ENCODE measurements at regions not wholly inside any gene's neighbourhood (a gene's known extent, or its start where the extent isn't known, plus 50 kb on each side); places are given as distances from the start of the nearest gene placed in this dataset.
"Not testable (repeated sequence)": the region's sequence is repeated elsewhere in the genome, so short reads cannot be mapped to it uniquely, and the experiment has no call there.

DNA sequence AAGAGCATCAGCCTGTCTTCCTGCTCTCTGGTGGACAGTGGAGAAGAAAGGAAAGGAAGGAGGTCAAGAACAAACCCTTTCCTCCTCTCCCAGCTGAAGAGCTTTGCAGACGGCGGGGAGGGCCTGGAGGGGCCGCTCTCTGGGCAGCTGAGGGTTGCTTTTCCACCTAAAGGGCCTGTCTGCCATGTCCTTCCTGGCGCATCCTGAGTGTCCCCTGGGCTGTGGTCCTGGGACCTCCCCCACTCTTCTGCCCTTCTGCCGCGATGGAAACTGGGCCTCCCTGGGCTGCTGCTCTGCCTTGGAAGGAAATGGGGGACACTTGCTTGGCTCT is 107.0 kb downstream of the ETS2 start:
- DNase-seq: no peak

DNA sequence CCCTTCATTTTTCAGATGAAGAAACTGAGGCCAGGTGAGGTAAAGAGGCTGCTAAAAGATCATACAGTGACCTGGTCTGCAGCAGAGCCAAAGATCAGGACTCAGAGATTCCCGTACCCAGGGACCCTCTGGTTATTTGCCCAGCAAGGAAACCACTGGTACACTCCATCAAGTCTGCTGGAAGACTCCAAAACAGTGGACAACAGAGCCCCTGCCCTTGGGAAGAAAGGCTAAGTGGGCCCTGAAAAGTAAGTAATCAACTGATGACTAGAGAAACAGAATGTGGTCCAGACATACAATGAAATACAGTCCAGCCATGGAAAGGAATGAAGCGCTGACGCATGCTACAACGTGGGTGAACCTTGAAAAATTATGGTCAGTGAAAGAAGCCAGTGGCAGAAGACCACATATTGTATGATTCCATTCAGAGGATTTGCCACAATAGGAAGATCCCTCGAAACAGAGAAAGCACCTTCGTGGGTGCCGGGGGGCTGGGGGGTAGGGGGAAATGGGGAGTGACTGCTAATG is 106.4 kb downstream of the ETS2 start:
- DNase-seq: no peak

DNA sequence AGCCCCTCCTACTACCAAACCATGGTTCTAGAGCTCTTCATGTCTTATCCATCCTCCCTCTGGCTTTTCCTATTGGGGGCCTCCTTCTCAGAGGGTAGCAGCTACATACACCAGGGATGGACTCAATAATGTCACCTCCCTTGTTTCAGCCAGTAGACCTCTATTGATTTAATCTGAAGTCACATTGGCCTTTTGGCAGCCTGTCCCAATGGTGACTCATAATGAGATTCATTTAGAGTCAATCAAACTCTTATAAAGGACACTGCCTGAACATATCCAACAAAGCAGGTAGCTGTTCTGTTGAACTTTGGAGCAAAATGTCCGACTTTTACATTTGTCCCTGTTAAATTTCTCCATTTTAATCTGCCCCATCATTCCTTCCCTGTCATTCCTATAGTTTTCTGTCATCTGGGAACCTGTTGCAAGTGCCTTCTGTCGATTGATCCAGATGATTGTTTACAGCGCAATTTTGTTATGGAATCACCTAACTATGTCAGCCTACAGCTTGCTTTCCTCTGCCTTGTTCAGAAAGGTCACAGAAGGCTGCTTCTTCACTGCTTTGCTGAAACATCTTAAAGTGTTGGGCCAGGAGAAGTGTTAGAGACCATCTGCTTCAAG is 105.9 kb downstream of the ETS2 start:
- no peak for DNase-seq

DNA sequence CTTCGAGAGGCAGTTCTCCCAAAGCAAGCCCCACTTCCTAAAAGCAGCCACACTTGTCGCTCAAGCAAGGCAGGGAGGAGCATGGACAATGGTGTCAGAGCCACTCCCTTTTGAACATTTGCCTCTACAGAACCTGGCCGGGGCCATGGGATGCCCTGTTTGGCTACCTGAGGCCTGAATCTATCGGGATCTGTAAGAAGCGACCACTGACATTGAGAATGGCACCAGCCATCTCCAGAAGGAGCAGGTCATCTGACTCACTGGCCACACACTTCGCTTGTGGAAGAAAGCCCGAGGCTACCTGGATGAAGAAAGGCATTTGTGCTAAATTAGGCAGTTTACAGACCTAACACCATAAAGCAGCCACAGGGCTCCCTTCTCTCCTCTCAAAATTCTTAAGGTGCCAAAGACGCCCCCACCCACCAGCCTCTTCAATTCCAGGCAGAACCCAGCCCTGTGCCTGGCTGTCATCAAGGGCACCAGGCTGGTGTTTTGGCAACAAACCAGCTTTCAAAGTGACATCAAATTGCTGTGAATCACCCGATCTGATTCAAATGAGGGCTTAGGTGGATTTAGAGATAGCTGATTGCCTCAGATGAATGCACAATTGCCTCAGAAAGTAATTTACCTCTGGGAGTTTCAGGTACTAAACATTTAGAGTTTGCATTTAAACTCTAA is 104.8 kb downstream of the ETS2 start:
- DNase-seq: no peak

DNA sequence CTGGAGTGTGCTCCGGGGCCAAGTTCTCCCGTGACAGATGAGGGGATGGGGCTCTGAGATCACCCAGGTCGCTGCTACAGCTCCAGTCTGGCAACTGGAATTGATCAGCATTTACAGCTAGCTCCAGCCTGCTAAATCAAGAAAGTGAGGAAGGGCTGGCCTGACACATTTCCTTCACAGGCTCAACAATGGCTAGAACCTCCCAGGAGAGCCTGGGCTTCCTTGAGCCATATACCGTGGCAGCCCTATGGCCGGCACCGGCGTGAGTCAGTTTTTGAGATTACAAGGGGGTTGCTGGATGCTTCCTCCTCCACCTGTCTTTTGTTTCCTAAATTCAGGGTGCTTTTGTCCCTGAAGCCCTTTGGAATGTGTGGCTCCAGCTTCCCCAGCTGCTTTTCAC is 104.2 kb downstream of the ETS2 start:
- DNase-seq: no peak

DNA sequence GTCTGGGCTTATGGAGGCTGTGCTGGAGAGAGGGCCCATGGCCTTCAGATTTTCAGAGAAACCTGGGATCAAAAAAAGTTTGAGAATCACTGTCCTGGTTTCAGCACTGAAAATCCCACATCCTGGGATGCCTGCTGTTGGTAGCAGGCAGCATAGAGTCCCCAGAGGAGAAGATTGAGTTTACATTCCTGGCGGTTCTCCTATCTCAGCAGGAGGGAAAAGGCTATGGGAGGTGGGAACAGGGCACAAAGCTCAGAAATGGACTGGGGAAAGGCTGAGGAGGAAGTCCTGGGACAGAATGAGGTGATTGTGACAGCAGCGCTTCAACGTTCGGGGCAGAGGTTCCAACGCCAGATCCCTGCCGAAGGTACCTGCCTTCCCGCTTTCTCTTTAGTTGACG is 103.4 kb downstream of the ETS2 start:
- no peak for DNase-seq

DNA sequence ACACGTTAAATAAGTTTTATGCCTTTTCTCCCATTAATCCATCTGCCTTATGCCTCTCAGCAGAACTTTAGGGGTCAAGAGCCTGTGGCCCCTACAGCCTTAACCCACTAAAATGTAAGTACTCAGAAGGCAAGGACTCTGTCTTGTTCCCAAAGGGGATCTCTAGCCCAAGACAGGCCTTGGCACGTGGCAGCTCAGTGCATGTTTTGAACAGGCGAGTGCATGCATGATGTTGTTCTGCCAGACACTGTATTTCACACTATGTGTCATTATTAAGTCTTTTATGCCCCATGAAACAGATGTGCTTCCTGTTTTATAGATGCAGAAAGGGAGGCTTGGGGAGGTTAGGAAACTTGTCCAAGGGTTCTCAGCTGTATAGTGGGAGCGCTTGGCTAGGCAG is 102.8 kb downstream of the ETS2 start:
- no peak for DNase-seq

DNA sequence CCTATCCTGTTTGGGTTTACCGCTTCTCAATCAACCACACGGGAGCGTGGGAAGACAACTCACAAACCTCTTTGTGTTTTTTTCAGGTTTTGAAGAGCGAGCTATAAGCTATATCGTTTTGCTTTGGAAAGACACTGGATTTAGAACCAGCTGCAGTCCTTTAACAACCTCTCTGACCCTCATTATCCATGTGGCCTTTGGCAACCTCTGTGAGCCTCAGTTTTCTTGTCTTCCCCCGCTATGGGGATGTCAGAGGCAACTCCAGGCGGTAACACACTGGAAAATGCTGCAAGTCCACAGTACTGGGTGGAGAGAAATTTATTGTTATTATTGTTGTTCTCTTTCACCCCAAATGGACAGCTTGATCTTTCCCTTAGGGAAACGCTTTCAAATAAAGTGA is 100.0 kb downstream of the ETS2 start:
- DNase-seq: no peak

DNA sequence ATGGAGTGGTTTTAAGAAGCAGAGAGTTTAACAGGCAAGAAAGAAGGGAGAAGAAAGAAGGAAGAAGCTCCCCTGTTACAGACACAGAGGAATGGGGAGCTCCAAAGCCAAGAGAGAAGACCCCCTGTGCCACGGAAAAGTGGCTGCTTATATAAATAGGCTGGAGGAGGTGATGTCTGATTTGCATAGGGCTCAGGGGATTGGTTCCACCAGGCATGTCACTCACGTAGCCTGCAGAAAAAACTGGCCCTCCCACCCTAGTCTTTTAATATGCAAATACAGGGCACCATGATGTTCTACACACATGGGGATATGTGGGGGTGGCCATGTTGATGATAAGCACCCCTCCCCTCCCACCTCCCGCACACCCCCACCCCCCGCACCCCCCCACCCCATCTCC is 99.6 kb downstream of the ETS2 start:
- DNase-seq: no peak

DNA sequence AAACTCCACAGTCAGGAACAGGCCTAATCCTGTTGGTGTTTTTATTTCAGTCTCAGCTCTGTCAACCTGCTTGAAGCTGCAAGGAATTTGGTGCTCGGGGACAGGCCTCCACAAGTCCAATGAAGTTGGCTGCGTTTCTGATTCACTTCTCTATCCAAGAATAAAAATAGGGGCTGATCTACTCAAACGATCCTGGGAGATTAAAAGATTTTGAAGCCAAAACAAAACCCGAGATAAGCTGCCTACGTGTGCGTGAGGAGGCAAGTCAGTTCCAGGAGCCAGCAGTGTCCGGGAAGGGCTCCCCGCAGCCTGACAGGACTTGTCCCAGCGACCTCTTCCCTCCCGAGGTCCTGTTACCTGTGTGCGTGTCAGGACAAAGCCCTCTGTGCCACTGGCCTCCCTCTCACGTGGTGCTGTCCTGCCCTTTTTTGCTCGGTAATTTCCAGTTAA is 98.0 kb downstream of the ETS2 start:
- DNase-seq: no peak

DNA sequence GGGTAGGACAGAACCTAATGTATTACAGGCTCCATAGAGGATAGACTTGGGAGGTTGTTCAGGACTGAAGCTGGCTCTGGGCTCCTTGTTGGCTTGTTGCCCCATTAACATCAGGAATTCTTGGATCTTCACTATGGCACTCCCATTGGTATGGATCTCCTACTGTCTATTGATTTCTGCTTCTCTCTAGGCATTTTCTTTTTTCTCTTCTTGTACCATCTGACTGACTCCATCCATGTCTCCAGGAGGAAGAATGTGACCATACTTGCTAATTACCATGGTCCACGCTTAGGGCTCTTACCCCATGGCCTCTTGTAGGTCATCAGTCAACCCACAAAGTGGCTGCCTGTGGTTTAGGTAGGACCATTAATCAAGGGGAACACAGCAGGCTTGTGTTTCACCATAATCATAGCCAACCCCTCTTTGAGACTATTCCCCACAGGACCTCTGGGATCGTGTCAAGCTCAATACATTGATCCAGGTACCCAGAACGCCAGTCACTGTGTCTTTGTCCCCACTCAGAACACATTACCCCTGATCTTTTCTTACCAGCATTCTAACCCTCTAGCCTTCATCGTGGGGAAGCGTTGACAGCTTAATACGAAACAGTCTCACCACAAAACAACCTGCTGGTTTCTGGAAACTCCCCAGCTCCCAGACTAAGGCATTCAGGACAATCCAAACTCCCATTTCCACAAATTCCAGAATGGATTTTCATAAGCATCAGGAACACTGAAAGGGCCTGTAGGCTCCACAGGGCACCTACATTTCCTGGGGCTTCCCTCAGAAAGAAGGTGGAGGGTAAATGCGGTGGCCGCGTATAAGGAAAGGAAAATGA is 97.1 kb downstream of the ETS2 start:
- DNase-seq: no peak

DNA sequence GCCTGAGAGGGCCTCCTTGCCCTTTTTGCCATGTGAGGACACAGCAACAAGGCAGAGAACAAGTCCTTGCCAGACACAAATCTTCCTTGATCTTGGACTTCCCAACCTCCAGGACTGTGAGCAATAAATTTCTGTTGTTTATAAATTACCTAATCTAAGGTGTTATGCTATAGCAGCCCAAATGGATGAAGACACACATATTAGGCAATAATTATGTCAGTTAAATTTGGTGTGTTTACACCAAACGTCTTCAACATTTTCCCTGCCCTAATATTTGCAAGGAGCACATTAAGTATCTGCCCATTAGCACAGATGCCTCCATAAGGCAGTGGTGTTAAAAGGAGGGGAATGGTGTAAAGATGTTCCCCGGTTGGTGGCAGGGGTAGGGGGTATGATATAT is 94.8 kb downstream of the ETS2 start:
- DNase-seq: no peak

DNA sequence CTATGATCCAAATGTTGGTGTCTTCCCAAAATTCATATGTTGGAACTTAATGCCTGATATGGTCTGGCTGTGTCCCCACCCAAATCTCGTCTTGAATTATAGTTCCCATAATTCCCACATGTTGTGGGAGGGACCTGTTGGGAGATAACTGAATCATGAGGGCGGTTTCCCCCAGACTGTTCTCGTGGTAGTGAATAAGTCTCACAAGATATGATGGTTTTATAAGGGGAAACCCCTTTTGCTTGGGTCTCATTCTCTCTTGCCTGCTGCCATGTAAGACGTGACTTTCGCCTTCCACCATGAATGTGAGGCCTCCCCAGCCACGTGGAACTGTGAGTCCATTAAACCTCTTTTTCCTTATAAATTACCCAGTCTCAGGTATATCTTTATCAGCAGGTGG is 94.3 kb downstream of the ETS2 start:
- not testable (repeated sequence) for DNase-seq

DNA sequence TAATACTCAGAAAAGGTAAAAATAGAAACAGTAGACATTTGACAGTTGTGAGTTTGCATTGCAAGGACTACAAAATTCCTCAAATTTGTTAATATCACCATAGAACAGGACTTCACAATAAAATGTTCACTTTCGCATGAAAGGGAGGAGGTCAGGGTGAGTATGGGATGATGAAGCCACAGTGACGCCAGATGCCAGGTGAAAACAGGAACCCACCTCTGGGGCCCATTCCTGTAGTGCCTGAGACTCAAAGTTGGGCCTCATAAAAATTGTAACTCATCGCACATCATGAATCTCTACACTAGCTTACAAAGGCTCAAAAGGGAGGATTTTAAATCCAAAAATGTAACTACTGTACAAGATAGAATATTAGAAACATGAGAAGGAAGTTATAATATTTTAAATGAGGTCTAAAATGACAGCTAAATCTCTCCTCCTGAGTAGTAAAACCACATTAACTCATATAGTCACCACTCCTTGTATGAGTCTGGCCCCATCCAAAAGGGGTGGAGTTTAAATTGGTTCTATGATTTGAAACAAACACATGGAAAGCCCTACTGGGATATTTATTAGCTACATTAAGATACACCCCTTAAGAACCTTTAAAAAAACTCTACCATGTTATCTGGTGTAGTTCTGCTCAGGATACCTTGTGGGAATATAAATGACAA is 93.7 kb downstream of the ETS2 start:
- DNase-seq: no peak

DNA sequence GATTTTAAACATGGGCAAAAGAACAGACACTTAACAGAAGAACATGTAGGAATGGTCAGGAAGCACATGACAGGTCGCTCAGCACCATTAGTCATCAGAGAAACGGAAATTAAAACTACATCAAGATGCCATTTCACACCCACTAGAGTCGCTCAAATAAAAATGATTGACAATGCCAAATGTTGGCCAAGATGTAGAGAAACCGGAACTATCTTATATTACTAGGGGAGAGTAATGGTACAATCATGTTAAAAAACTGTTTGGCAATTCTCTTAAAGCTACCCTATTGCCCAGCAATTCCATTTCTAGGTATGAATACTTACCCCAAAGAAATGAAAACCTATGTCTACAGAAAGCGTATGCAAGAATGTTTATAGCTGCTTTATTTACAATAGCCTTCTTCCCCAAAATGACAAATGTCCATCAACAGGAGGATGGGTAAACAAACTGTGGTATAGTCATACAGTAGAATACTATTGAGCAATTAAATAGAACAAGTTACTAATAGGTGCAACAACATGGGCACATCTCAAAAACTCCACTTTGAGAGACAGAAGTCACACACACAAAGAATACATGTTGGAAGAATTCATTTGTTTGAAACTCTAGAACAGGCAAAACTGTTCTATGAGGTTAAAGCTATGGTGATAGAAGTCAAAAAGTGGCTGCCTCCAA is 92.8 kb downstream of the ETS2 start:
- no peak for DNase-seq

DNA sequence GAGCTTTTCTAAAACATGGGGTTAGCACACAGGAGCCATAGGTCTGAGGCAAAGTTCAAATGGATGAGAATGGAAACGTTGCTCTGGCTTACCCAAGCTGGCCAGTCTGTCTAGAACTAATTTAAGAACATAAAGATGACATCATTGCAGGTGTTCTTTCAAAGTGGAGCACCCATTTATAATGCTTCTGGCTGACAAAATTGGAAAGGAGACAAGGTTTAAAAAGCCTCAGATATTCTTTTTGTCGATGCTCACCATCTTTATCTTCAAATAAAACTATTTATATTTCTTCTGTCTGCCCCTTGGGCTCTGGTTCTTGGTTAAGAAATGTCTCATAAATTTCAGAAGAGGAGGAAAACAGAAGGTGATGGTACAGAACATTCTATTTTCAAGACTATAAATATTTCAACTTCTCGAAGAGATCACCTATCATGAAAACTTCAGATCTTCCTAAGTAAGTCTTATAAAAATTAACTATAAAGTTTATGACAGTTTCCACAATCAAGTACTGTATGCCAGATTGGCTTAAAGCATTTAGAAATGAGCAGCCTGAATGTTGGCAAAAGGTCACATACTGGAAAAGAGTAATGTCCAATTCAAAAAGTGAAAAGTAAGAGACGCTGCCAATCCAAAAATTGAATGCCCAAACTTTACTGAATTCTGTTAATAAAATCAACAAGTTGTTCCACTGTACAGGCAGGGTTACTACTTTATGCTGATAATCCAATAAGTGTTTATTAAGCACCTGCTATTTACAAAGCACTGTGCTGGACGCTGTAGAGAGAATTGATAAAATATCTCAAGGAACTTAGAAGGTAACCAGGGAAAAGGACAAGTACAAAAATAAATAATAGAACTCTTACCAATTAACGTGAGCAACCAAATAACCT is 92.0 kb downstream of the ETS2 start:
- no peak for DNase-seq

DNA sequence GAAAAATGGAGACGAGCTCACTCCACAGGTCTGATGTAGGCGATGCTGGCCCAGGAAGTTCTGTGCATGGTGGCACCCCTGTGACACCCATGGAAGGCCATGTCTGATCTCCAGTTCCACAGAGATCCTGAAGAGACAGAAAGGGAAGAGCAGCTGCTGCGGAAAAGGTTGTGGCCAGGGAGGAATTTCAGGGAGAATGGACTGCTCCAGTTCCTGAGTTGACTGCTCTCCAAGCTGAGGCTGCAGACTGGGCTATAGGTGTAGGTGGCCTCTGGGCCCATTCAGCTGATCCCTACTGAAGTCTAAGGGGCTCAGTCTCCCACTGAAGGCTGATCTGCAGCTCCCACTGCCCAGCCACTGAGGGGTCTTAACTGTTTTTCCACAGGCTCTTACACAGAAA is 89.2 kb downstream of the ETS2 start:
- no peak for DNase-seq

DNA sequence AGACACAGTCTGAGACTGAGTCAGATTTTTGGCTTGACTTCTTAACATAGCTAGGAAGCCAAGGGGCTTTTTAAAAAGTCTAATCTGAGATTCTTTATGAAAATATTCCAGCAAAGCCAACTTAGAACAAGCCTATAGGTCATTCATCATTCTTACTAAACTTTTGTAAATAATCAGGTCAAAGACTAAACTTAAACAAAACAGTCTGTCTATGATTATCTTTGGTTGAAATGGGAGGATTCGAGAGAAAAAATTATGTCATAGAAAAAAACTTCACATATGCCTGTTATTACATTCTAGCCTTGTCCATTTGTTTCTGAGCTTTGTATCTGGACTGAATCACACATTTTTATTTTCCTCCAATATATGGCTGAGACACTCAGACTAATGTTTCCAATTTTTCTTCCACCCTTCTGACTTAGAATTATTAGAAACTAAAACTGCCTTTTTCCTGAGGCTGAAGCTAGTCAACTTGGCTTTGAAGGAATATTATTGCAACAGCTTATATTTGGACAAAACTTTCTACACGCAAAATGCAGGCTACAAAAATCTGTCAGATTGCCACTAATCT is 83.3 kb downstream of the ETS2 start:
- no peak for DNase-seq

DNA sequence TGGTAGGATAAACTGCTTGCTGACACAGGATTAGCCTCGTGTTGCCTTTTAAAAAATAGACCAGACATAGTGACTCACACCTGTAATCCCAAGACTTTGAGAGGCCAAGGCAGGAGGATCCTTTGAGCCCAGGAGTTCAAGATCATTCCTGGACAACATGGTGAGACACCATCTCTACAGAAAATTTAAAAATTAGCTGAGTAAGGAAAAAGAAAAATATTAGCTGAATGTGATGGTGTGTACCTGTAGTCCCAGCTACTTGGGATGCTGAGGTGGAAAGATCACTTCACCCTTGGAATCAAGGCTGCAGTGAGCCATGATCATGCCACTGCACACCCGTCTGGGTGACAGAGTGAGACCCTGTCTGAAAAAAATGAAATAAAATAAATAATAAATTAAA is 82.0 kb downstream of the ETS2 start:
- no peak for DNase-seq

DNA sequence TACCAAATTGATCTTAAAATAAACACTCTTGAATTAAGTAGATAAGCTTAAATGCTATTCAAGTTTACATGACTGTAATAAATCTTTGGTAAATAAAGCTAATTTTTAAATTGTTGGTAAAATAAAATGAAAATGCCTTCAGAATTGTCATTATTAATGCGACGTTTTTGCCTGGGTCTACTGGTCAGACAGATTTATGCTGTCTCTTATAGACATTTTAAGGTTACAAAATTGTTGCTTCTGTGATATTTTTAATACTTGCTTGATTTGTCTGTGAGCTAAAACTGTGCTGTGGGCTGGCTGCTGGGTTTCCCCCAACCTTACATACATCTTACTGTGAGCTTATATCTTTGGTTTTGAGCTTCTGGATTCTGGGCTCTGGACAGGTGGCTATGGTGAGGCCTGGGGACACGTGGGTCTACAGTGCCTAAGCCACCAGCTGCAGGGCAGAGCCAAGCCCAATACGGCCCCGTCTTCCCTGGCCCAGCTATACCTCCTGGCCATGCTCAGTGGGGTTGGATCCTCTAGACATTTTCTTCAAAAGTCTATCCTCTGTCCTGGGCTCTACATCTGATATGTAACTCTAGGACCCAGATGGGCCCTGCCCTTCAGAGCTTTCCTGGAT is 81.4 kb downstream of the ETS2 start:
- DNase-seq: no peak

All from right kidney (tissue), 1 donor.